MM.1S (cell line): ENCODE measurements at regions not wholly inside any gene's neighbourhood (a gene's known extent, or its start where the extent isn't known, plus 50 kb on each side); places are given as distances from the start of the nearest gene placed in this dataset.

Experiments
- CTCF ChIP-seq: fragments of 300-600 bp; sonication (generic); IDR thresholded peaks from 2 replicates; pipeline ENCODE4 v1.5.1; 2016; ENCODE audit warnings: antibody characterized with exemption, low read length, mixed read lengths
- EZH2 ChIP-seq: fragments of 300-600 bp; sonication (generic); optimal IDR thresholded peaks from 2 replicates; pipeline ENCODE3; 2017; ENCODE audit warnings: low read depth, mild to moderate bottlenecking, antibody characterized with exemption, low read length, mixed read lengths

- no peak for TF ChIP-seq CTCF
- no peak for TF ChIP-seq EZH2
Observed at GRCh38 chr16:80330150-80330549, 210.6 kb upstream of the DYNLRB2 start.
